Gastrocnemius medialis (tissue), 4 donors: ENCODE measurements at regions not wholly inside any gene's neighbourhood (a gene's known extent, or its start where the extent isn't known, plus 50 kb on each side); places are given as distances from the start of the nearest gene placed in this dataset.

ENCODE experiments used
- ATAC-seq, 2 donors: fragments of 150-250 bp; one replicate each; pipeline ENCODE4 v1.9.1; 2016
- DNase-seq, 2 donors: peaks; one replicate each; pipeline ENCODE4 v3.0.0-alpha.2; 2019
- H3K27ac ChIP-seq, 4 donors: fragments of 200-600 bp; sonication (generic); 1 replicate in 1 of 4; 2 replicates in 3 of 4; pipeline ENCODE4 v1.5.1; 2016 to 2018; ENCODE audit warnings: mild to moderate bottlenecking in 2 of 4, moderate library complexity in 1 of 4
- H3K27me3 ChIP-seq, 3 donors: fragments of 200-600 bp; sonication (generic) in 2 of 3; 1 replicate in 1 of 3; 2 replicates in 2 of 3; pipeline versions ENCODE4 v1.5.1 to v1.6.0; 2016 to 2019; ENCODE audit warnings: mild to moderate bottlenecking in 1 of 3, moderate library complexity in 1 of 3
- H3K36me3 ChIP-seq, 2 donors: fragments of 200-600 bp; sonication (generic) in 1 of 2; one replicate each; pipeline ENCODE4 v1.5.1; 2017 to 2018
- H3K4me1 ChIP-seq, 2 donors: fragments of 200-600 bp; sonication (generic) in 1 of 2; one replicate each; pipeline ENCODE4 v1.5.1; 2016 to 2017; ENCODE audit warnings: mild to moderate bottlenecking in 2 of 2
- H3K4me3 ChIP-seq, 4 donors: fragments of 200-600 bp; sonication (generic) in 3 of 4; 1 replicate in 1 of 4; 2 replicates in 3 of 4; pipeline ENCODE4 v1.5.1; 2016 to 2019; ENCODE audit warnings: mild to moderate bottlenecking in 2 of 4
- H3K9me3 ChIP-seq, 3 donors: fragments of 200-600 bp; sonication (generic) in 2 of 3; 1 replicate in 1 of 3; 2 replicates in 2 of 3; pipeline ENCODE4 v1.5.1; 2016 to 2019
- POLR2A ChIP-seq, 2 donors: fragments of 450-650 bp; IDR thresholded peaks; one replicate each; pipeline ENCODE4 v1.6.1; 2017; ENCODE audit warnings: antibody characterized with exemption in 2 of 2, mild to moderate bottlenecking in 2 of 2, moderate library complexity in 2 of 2
- in situ Hi-C, 4 donors: fragments of 200-750 bp; cut with MboI; loops; one replicate each; pipeline versions ENCODE4 v1.15.0 to v1.8.0; 2017; ENCODE audit warnings: low sequenced_read_pairs in 4 of 4
- intact Hi-C: fragments of 100-400 bp; cut with DNase I; formaldehyde crosslinking; loops from one replicate; pipeline ENCODE4 v1.15.1; 2023; ENCODE audit warnings: low total_unique reads
- TF ChIP-seq, protein P1 (sequence below), 5 experiments: fragments of 450-650 bp in 3 of 5; fragments of 200-600 bp in 2 of 5; sonication (generic) in 2 of 5; IDR thresholded peaks in 4 of 5; conservative IDR thresholded peaks in 1 of 5; 1 replicate in 4 of 5; 2 replicates in 1 of 5; pipeline ENCODE4 v1.5.1; 2016 to 2019; ENCODE audit warnings: antibody characterized with exemption in 5 of 5, mild to moderate bottlenecking in 3 of 5, moderate library complexity in 3 of 5

DNA sequence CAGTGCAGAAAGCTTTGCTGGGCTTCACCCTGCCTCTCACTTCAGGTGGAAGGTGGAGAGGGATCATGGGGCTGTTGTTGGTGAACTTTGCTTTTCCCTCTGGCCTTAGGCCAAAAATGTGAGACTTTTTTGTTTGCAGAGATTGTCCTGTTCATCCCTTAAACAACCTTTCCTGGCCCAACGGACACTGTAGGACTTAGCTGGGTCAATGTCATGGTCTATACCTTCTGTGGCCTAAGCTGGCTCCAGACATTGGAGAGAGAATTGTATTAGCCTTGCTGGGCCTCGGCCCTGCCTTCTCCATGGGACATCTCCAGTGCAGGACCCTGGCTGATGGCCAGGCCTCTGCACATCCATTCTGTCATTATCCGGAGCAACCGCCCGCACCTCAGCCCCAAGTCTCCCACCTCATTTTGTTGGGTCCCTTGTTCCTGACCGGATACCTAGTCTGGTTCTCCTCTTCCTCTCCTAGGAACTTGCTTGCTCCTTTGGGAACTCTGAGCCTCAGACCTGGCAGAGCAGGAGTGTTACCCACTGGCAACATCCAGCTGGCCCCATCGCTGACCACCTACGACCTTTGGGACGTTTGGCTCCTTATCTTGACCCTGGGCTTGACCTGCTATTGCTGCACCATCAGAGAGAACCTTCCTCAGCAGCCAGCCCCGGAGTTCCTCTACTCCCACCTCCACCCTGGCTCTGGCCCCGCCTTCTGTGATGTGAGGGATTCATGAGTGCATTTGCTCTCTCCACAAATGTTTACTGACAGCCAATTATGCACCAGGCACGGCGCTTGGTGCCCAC, 128.2 kb downstream of the BANF2 start:
- ATAC-seq (no peak), DNase-seq (no peak)
- Histone ChIP-seq H3K36me3 (no peaks in the 10 kb centered on the region), H3K27ac (no peak overlapping the region), H3K4me3 (no peak overlapping the region), H3K27me3 (no peaks in the 10 kb centered on the region), H3K9me3 (no peaks in the 10 kb centered on the region), H3K4me1 (peaks cover 0 to 5% of the 10 kb centered on the region in 2 donors)
- in situ Hi-C loops (no loop called here), intact Hi-C loops (no loop called here)
- TF ChIP-seq, protein P1, sequence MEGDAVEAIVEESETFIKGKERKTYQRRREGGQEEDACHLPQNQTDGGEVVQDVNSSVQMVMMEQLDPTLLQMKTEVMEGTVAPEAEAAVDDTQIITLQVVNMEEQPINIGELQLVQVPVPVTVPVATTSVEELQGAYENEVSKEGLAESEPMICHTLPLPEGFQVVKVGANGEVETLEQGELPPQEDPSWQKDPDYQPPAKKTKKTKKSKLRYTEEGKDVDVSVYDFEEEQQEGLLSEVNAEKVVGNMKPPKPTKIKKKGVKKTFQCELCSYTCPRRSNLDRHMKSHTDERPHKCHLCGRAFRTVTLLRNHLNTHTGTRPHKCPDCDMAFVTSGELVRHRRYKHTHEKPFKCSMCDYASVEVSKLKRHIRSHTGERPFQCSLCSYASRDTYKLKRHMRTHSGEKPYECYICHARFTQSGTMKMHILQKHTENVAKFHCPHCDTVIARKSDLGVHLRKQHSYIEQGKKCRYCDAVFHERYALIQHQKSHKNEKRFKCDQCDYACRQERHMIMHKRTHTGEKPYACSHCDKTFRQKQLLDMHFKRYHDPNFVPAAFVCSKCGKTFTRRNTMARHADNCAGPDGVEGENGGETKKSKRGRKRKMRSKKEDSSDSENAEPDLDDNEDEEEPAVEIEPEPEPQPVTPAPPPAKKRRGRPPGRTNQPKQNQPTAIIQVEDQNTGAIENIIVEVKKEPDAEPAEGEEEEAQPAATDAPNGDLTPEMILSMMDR (IDR thresholded peaks at IDR 0.05 in 4 of 5, conservative IDR thresholded peaks at IDR 0.05 in 1 of 5), result no peak
- TF ChIP-seq POLR2A (IDR thresholded peaks at IDR 0.05), result no peak

DNA sequence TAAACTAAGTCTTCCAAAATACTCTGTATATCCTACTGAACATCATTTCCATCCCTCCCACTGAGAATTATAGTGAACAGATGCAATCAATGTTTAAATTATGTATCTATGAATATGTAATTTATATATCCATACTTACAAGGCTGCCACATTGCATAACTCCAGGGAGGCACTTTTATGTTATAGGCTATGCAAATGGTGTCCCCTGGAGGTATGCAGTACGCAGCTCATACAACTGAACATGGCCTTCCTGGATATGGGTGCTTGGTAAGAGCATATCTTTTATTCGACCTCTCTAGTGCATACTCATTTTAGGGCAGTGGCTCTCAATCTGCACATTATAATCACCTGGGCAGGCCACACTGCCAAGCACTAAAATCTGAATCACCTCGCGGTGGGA, 127.3 kb downstream of the BANF2 start:
- ATAC-seq, result no peak
- Histone ChIP-seq H3K27ac (no peak overlapping the region), H3K27me3 (no peaks in the 10 kb centered on the region), H3K36me3 (no peaks in the 10 kb centered on the region), H3K4me3 (no peak overlapping the region), H3K4me1 (peaks cover 0 to 5% of the 10 kb centered on the region in 2 donors), H3K9me3 (no peaks in the 10 kb centered on the region)
- in situ Hi-C loops (no loop called here), intact Hi-C loops (no loop called here)
- no peak for DNase-seq
- TF ChIP-seq, protein P1 (IDR thresholded peaks at IDR 0.05 in 4 of 5, conservative IDR thresholded peaks at IDR 0.05 in 1 of 5), result no peak
- TF ChIP-seq POLR2A (IDR thresholded peaks at IDR 0.05), result no peak

DNA sequence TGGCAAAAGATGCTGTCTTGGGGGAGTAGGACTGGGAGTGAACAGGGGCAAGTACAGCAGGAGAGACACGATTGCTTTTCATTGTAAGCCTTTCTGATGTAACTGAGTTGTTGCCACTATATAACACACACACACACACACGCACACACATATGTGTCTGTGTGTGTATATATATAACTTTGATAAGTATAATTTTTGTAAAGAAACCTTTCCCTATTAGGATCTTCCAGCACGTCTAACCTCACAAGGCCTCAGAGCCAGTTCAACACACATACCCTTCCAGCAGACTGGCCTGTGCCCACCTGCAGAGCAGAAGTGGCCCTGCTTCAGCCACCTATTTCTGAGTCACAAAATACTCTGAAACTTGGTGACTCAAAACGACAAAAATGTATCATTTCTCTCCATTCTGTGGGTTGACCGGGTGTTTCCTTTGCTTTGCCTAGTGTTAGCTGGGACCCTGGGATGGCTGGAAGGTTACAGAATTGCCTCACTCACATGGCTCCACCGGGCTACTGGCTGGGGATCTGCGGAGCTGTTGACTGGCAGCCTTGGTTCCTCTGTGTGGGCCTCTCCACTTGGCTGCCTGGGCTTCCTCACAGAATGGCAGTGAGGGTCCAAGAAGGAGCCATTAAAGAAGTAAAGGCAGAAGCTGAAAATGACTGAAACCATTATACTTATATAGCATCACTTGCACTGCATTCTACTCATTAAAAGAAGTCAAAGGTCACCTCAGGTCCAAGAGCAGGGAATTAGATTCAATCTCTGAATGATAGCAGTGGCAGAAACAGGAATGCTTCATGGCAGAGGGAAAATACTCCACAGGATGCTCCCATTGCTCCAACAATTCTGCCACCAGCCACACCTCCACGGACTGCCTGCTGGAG, 126.4 kb downstream of the BANF2 start:
- TF ChIP-seq POLR2A (IDR thresholded peaks at IDR 0.05), result no peak
- TF ChIP-seq, protein P1 (IDR thresholded peaks at IDR 0.05 in 4 of 5, conservative IDR thresholded peaks at IDR 0.05 in 1 of 5), result no peak
- Histone ChIP-seq H3K9me3 (no peaks in the 10 kb centered on the region), H3K4me3 (no peak overlapping the region), H3K36me3 (no peaks in the 10 kb centered on the region), H3K27ac (peak overlapping the region in 1 of 4 donors; percentile 54), H3K4me1 (peaks cover 0 to 5% of the 10 kb centered on the region in 2 donors), H3K27me3 (no peaks in the 10 kb centered on the region)
- in situ Hi-C loops (no loop called here), intact Hi-C loops (no loop called here)
- no peak for DNase-seq
- ATAC-seq, result no peak

DNA sequence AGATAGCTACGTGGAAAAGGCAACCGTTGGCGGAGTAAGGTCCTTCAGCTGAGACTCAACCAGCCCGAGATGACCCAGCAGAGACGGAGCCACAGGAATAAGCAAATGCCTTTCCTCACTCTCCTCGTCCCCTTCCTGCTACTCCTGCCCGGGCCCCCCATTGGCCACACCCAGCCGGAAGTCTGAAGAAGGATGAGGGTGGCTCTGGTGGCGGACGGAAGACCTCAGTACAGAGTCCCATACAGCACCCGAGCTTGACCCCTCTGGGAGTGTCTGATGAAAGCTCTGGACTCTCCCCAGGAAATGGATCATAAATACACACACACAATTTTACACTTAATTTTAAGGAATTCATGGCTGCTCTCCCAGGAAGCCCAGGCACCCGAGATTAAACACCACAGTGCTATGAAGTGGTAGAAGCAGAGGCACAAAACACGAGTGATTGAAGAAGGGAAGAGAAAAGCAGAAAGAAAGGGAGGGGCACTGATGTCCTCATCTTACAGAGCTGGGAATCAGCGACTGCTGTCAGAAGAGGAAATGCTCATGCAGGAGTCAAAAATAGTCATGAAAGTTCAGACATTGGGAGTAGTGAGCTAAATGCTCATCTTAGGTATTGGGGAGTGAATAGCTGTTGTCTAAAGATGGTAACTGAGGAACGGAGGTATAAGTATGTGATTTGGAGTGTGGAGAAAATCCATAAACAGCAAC, 125.6 kb downstream of the BANF2 start:
- no peaks in the 10 kb centered on the region for H3K36me3 ChIP-seq
- DNase-seq (no peak), ATAC-seq (peak in 1 of 2 donors; percentile 43)
- H3K9me3 ChIP-seq, result no peaks in the 10 kb centered on the region
- H3K4me3 ChIP-seq, result no peak overlapping the region
- intact Hi-C loops, result no loop called here
- peak overlapping the region; percentile 31 to 54 (median 54) for H3K27ac ChIP-seq
- TF ChIP-seq, protein P1 (IDR thresholded peaks at IDR 0.05 in 4 of 5, conservative IDR thresholded peaks at IDR 0.05 in 1 of 5), result no peak
- TF ChIP-seq POLR2A (IDR thresholded peaks at IDR 0.05), result no peak
- H3K4me1 ChIP-seq, result peaks cover 0 to 5% of the 10 kb centered on the region in 2 donors
- in situ Hi-C loops, result no loop called here
- no peaks in the 10 kb centered on the region for H3K27me3 ChIP-seq
